CD4-positive, alpha-beta memory T cell (primary cell): ENCODE measurements at regions not wholly inside any gene's neighbourhood (a gene's known extent, or its start where the extent isn't known, plus 50 kb on each side); places are given as distances from the start of the nearest gene placed in this dataset.

Experiments used
- CTCF ChIA-PET: fragments of 350-600 bp; sonication (Branson Sonifier 250); formaldehyde crosslinking; loops from one replicate; lab custom pipeline; 2021; ENCODE audit warnings: inconsistent platforms; ENCODE audit not compliant: partially characterized antibody; lab: Charles Lee
- POLR2A ChIA-PET: fragments of 350-600 bp; sonication (Branson Sonifier 250); formaldehyde crosslinking; loops from one replicate; lab custom pipeline; 2021; ENCODE audit not compliant: partially characterized antibody; lab: Charles Lee
- DNase-seq, 5 donors: peaks; one replicate each; pipeline versions ENCODE4 v3.0.0 to v3.0.0-alpha.2; 2020 to 2022; ENCODE audit warnings: mixed read lengths in 1 of 5
- H3K27ac ChIP-seq: one replicate; pipeline ENCODE4 v1.7.0; 2013; ENCODE audit warnings: low read depth, low read length
- H3K27me3 ChIP-seq: 2 replicates; pipeline ENCODE4 v1.7.0; 2013; ENCODE audit warnings: mild to moderate bottlenecking, low read length, moderate library complexity; ENCODE audit not compliant: insufficient read depth
- H3K36me3 ChIP-seq: 2 replicates; pipeline ENCODE4 v1.7.0; 2013; ENCODE audit warnings: mild to moderate bottlenecking, low read length, moderate library complexity; ENCODE audit not compliant: insufficient read depth
- H3K4me1 ChIP-seq: 2 replicates; pipeline ENCODE4 v1.7.0; 2013; ENCODE audit warnings: mild to moderate bottlenecking, low read length, moderate library complexity; ENCODE audit not compliant: insufficient read depth
- H3K4me3 ChIP-seq, 2 donors: one replicate each; pipeline ENCODE4 v1.7.0; 2013; ENCODE audit warnings: low read length in 2 of 2, mild to moderate bottlenecking in 1 of 2
- H3K9me3 ChIP-seq, 2 donors: one replicate each; pipeline ENCODE4 v1.7.0; 2013; ENCODE audit warnings: low read length in 2 of 2, control low read depth in 1 of 2; ENCODE audit not compliant: control insufficient read depth in 1 of 2
- H3K27ac Mint-ChIP-seq, 7 donors: one replicate each; pipeline ENCODE4 v1.8.0; 2020 to 2021; ENCODE audit warnings: mixed read lengths in 7 of 7, mild to moderate bottlenecking in 6 of 7, inconsistent platforms in 3 of 7, moderate library complexity in 3 of 7
- H3K27me3 Mint-ChIP-seq, 2 donors: one replicate each; pipeline ENCODE4 v1.8.0; 2020 to 2021; ENCODE audit warnings: mixed read lengths in 2 of 2
- H3K36me3 Mint-ChIP-seq, 2 donors: one replicate each; pipeline ENCODE4 v1.8.0; 2020 to 2021; ENCODE audit warnings: mixed read lengths in 2 of 2, inconsistent platforms in 1 of 2, mild to moderate bottlenecking in 1 of 2
- H3K4me1 Mint-ChIP-seq, 4 donors: one replicate each; pipeline ENCODE4 v1.8.0; 2020 to 2021; ENCODE audit warnings: mixed read lengths in 4 of 4, mild to moderate bottlenecking in 1 of 4
- H3K4me3 Mint-ChIP-seq, 8 donors: one replicate each; pipeline ENCODE4 v1.8.0; 2020 to 2021; ENCODE audit warnings: mixed read lengths in 8 of 8, mild to moderate bottlenecking in 7 of 8, moderate library complexity in 6 of 8, inconsistent platforms in 3 of 8
- H3K9me3 Mint-ChIP-seq, 8 donors: one replicate each; pipeline ENCODE4 v1.8.0; 2020 to 2021; ENCODE audit warnings: mixed read lengths in 8 of 8, mild to moderate bottlenecking in 5 of 8, inconsistent platforms in 3 of 8, moderate library complexity in 1 of 8
- intact Hi-C: fragments of 100-400 bp; cut with micrococcal nuclease; formaldehyde crosslinking; loops from one replicate; pipeline ENCODE4 v1.15.1; 2023

GRCh38 chr2:144849612-144850011 lies 329.7 kb upstream of the ZEB2 start:
- ChIA-PET POLR2A (no interaction called here), CTCF (no interaction called here)
- no peaks in the 10 kb centered on the region for H3K4me1 Mint-ChIP-seq
- H3K4me3 Mint-ChIP-seq, result no peak overlapping the region
- H3K36me3 Mint-ChIP-seq, result no peaks in the 10 kb centered on the region
- Histone ChIP-seq H3K9me3 (no peaks in the 10 kb centered on the region), H3K4me1 (no peaks in the 10 kb centered on the region), H3K27ac (no peak overlapping the region), H3K27me3 (no peaks in the 10 kb centered on the region), H3K36me3 (no peaks in the 10 kb centered on the region), H3K4me3 (no peak overlapping the region)
- H3K27me3 Mint-ChIP-seq, result no peaks in the 10 kb centered on the region
- no peak for DNase-seq
- peaks cover 0 to 3% (median 0%) of the 10 kb centered on the region in 8 donors for H3K9me3 Mint-ChIP-seq
- no peak overlapping the region for H3K27ac Mint-ChIP-seq
- intact Hi-C loops, result no loop called here

- Mint-ChIP-seq H3K4me1 (no peaks in the 10 kb centered on the region), H3K9me3 (peaks cover 0 to 1% (median 0%) of the 10 kb centered on the region in 8 donors), H3K36me3 (no peaks in the 10 kb centered on the region), H3K27me3 (no peaks in the 10 kb centered on the region), H3K4me3 (no peak overlapping the region), H3K27ac (no peak overlapping the region)
- intact Hi-C loops, result no loop called here
- Histone ChIP-seq H3K27ac (no peak overlapping the region), H3K4me3 (no peak overlapping the region), H3K27me3 (no peaks in the 10 kb centered on the region), H3K9me3 (no peaks in the 10 kb centered on the region), H3K4me1 (no peaks in the 10 kb centered on the region), H3K36me3 (no peaks in the 10 kb centered on the region)
- no peak for DNase-seq
- ChIA-PET POLR2A (no interaction called here), CTCF (no interaction called here)
These were observed 328.5 kb upstream of the ZEB2 start for GRCh38 chr2:144848423-144848822.

GRCh38 chr2:144847347-144848080 lies 327.6 kb upstream of the ZEB2 start:
- Mint-ChIP-seq H3K9me3 (peaks cover 0 to 1% (median 0%) of the 10 kb centered on the region in 8 donors), H3K4me3 (no peak overlapping the region), H3K36me3 (no peaks in the 10 kb centered on the region), H3K27me3 (no peaks in the 10 kb centered on the region), H3K4me1 (no peaks in the 10 kb centered on the region), H3K27ac (no peak overlapping the region)
- DNase-seq, result no peak
- CTCF ChIA-PET, result no interaction called here
- no peaks in the 10 kb centered on the region for H3K4me1 ChIP-seq
- intact Hi-C loops, result no loop called here
- no peaks in the 10 kb centered on the region for H3K9me3 ChIP-seq
- no peak overlapping the region for H3K27ac ChIP-seq
- no peaks in the 10 kb centered on the region for H3K36me3 ChIP-seq
- H3K27me3 ChIP-seq, result no peaks in the 10 kb centered on the region
- POLR2A ChIA-PET, result no interaction called here
- H3K4me3 ChIP-seq, result no peak overlapping the region

GRCh38 chr2:144836635-144837350 lies 316.9 kb upstream of the ZEB2 start:
- Mint-ChIP-seq H3K27me3 (peaks cover 2 to 4% of the 10 kb centered on the region in 2 donors), H3K36me3 (no peaks in the 10 kb centered on the region), H3K4me1 (no peaks in the 10 kb centered on the region), H3K9me3 (peaks cover 0 to 3% (median 0%) of the 10 kb centered on the region in 8 donors), H3K4me3 (no peak overlapping the region), H3K27ac (no peak overlapping the region)
- Histone ChIP-seq H3K27ac (no peak overlapping the region), H3K27me3 (no peaks in the 10 kb centered on the region), H3K36me3 (no peaks in the 10 kb centered on the region), H3K4me3 (no peak overlapping the region), H3K4me1 (no peaks in the 10 kb centered on the region), H3K9me3 (no peaks in the 10 kb centered on the region)
- ChIA-PET POLR2A (no interaction called here), CTCF (no interaction called here)
- no peak for DNase-seq
- intact Hi-C loops, result no loop called here

- Mint-ChIP-seq H3K4me1 (no peaks in the 10 kb centered on the region), H3K9me3 (peaks cover 0 to 3% (median 0%) of the 10 kb centered on the region in 8 donors), H3K4me3 (no peak overlapping the region), H3K27ac (no peak overlapping the region), H3K27me3 (peaks cover 2 to 4% of the 10 kb centered on the region in 2 donors), H3K36me3 (no peaks in the 10 kb centered on the region)
- Histone ChIP-seq H3K4me1 (no peaks in the 10 kb centered on the region), H3K27ac (no peak overlapping the region), H3K36me3 (no peaks in the 10 kb centered on the region), H3K27me3 (no peaks in the 10 kb centered on the region), H3K9me3 (no peaks in the 10 kb centered on the region), H3K4me3 (no peak overlapping the region)
- ChIA-PET POLR2A (no interaction called here), CTCF (no interaction called here)
- DNase-seq, result no peak
- intact Hi-C loops, result no loop called here
These were observed 315.9 kb upstream of the ZEB2 start for GRCh38 chr2:144835634-144836350.

GRCh38 chr2:144834998-144835633 lies 315.2 kb upstream of the ZEB2 start:
- intact Hi-C loops, result no loop called here
- Histone ChIP-seq H3K27me3 (no peaks in the 10 kb centered on the region), H3K4me1 (no peaks in the 10 kb centered on the region), H3K36me3 (no peaks in the 10 kb centered on the region), H3K4me3 (no peak overlapping the region), H3K27ac (no peak overlapping the region), H3K9me3 (no peaks in the 10 kb centered on the region)
- ChIA-PET POLR2A (no interaction called here), CTCF (no interaction called here)
- no peak overlapping the region for H3K27ac Mint-ChIP-seq
- no peaks in the 10 kb centered on the region for H3K4me1 Mint-ChIP-seq
- DNase-seq, result no peak
- no peaks in the 10 kb centered on the region for H3K36me3 Mint-ChIP-seq
- no peak overlapping the region for H3K4me3 Mint-ChIP-seq
- peaks cover 2 to 4% of the 10 kb centered on the region in 2 donors for H3K27me3 Mint-ChIP-seq
- peaks cover 0 to 3% (median 0%) of the 10 kb centered on the region in 8 donors for H3K9me3 Mint-ChIP-seq

- Mint-ChIP-seq H3K9me3 (peaks cover 0 to 3% (median 0%) of the 10 kb centered on the region in 8 donors), H3K27ac (no peak overlapping the region), H3K4me3 (no peak overlapping the region), H3K36me3 (no peaks in the 10 kb centered on the region), H3K4me1 (no peaks in the 10 kb centered on the region), H3K27me3 (peaks cover 2 to 4% of the 10 kb centered on the region in 2 donors)
- H3K4me1 ChIP-seq, result no peaks in the 10 kb centered on the region
- no peak overlapping the region for H3K4me3 ChIP-seq
- no peak for DNase-seq
- no peaks in the 10 kb centered on the region for H3K9me3 ChIP-seq
- no peak overlapping the region for H3K27ac ChIP-seq
- H3K27me3 ChIP-seq, result no peaks in the 10 kb centered on the region
- H3K36me3 ChIP-seq, result no peaks in the 10 kb centered on the region
- intact Hi-C loops, result no loop called here
- CTCF ChIA-PET, result no interaction called here
- POLR2A ChIA-PET, result no interaction called here
These were observed 314.4 kb upstream of the ZEB2 start for GRCh38 chr2:144834363-144834762.
